ENCODE measurements at regions not wholly inside any gene's neighbourhood (a gene's known extent, or its start where the extent isn't known, plus 50 kb on each side); places are given as distances from the start of the nearest gene placed in this dataset.

DNA sequence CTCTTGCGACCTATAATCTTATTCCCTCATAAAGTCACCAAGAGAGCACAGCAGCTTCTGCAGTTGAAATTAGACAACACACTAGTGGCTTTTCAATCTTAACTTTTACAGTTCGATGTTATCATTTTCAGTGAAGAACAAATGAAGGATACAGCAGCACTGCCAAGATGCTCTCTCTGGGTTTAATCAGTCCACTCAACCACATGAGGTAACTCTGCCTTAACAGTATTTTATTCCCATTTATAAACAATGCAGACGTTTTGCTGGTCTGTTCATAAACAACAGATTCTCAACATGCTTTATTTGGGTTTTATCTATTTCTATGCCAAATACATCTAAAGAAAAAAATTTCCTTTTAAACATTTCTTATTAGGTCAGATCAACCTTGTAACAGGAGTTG, 646.0 kb upstream of the FAM241A start:
- no peaks in the 10 kb centered on the region for H3K9me3 ChIP-seq
- TF ChIP-seq POLR2AphosphoS5 (IDR thresholded peaks at IDR 0.05) (no peak), POLR2A (IDR thresholded peaks at IDR 0.05) (no peak)
- TF ChIP-seq, protein P1, sequence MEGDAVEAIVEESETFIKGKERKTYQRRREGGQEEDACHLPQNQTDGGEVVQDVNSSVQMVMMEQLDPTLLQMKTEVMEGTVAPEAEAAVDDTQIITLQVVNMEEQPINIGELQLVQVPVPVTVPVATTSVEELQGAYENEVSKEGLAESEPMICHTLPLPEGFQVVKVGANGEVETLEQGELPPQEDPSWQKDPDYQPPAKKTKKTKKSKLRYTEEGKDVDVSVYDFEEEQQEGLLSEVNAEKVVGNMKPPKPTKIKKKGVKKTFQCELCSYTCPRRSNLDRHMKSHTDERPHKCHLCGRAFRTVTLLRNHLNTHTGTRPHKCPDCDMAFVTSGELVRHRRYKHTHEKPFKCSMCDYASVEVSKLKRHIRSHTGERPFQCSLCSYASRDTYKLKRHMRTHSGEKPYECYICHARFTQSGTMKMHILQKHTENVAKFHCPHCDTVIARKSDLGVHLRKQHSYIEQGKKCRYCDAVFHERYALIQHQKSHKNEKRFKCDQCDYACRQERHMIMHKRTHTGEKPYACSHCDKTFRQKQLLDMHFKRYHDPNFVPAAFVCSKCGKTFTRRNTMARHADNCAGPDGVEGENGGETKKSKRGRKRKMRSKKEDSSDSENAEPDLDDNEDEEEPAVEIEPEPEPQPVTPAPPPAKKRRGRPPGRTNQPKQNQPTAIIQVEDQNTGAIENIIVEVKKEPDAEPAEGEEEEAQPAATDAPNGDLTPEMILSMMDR (IDR thresholded peaks at IDR 0.05) = no peak
- no peak overlapping the region for H3K27ac ChIP-seq
- H3K27me3 ChIP-seq (replicated peaks; ENCODE audit: insufficient read depth) = no peaks in the 10 kb centered on the region
- H3K36me3 ChIP-seq = no peaks in the 10 kb centered on the region
- intact Hi-C loops (cut with DNase I) = no loop called here
- WGBS = 47% methylated on average over 3 of the region's 3 CpGs
- no peaks in the 10 kb centered on the region for H3K4me1 ChIP-seq (replicated peaks)
- DNase-seq (ENCODE audit: low spot score) = no peak
- H3K4me3 ChIP-seq = no peak overlapping the region

DNA sequence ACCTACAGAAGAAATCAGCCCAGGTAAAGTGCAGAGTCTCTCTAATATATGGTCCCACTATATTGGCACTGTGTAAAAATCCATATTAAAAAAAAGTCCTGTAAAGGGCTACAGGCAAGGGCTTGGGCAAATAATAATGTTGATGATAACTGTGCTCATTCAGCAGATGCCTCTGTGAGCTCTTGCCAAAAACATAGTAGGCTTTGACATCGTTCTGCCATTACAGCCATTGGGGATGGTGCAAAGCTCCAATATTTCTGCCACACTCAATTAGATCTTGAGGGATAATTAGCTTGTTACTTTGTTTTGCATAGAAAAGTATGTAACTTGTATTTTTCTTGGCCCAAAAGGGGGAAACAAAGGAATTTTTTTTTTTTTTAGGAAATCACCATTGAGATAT, 645.5 kb upstream of the FAM241A start:
- Histone ChIP-seq H3K4me3 (no peak overlapping the region), H3K27me3 (replicated peaks; ENCODE audit: insufficient read depth) (no peaks in the 10 kb centered on the region), H3K4me1 (replicated peaks) (no peaks in the 10 kb centered on the region), H3K9me3 (no peaks in the 10 kb centered on the region), H3K27ac (no peak overlapping the region), H3K36me3 (no peaks in the 10 kb centered on the region)
- intact Hi-C loops (cut with DNase I) = no loop called here
- 70% methylated on average over 1 of the region's 1 CpG for WGBS
- no peak for DNase-seq (ENCODE audit: low spot score)
- TF ChIP-seq POLR2A (IDR thresholded peaks at IDR 0.05) (no peak), POLR2AphosphoS5 (IDR thresholded peaks at IDR 0.05) (no peak)
- TF ChIP-seq, protein P1 (IDR thresholded peaks at IDR 0.05) = no peak

DNA sequence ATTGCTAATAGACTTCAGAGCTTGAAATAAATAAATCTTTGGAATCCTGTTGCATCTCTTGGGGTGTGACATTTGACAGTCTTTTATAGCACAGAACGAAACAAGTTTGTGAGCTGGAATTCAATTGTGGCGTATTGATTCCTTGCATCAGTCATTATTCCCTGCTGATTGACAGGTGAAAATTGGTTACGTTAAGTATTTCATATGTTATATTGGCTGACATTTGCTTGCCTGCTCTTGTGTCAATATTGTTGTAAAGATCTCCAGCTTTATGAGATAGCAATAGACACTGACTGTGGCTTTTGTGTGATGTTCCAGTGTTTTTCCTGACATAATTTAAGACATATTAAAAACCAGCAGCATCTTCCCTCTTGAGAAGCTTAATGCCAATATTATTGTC, 644.4 kb upstream of the FAM241A start:
- intact Hi-C loops (cut with DNase I) = no loop called here
- 65% methylated on average over 3 of the region's 3 CpGs for WGBS
- Histone ChIP-seq H3K4me1 (replicated peaks) (no peaks in the 10 kb centered on the region), H3K27ac (no peak overlapping the region), H3K36me3 (no peaks in the 10 kb centered on the region), H3K9me3 (no peaks in the 10 kb centered on the region), H3K4me3 (no peak overlapping the region), H3K27me3 (replicated peaks; ENCODE audit: insufficient read depth) (no peaks in the 10 kb centered on the region)
- TF ChIP-seq POLR2AphosphoS5 (IDR thresholded peaks at IDR 0.05) (no peak), POLR2A (IDR thresholded peaks at IDR 0.05) (no peak)
- TF ChIP-seq, protein P1 (IDR thresholded peaks at IDR 0.05) = no peak
- no peak for DNase-seq (ENCODE audit: low spot score)

DNA sequence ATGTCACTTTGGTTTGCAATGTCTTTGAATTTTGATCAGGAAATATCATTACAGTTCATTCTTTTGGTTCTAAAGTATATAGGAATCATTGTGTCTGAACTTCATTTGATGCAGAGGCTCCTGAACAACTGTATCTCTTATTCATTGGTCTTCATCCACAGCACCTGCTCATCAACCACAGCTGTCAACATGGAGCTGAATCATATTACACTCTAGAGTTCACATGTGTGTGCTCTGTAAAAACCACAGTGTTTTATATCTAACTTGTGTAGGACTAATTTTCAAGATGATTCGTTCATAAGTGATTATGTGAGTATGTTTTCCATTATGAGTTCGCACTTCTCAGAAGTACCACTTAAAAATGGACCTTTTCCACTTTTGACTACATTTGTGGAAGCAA, 643.3 kb upstream of the FAM241A start:
- intact Hi-C loops (cut with DNase I) = no loop called here
- no peak for DNase-seq (ENCODE audit: low spot score)
- H3K27me3 ChIP-seq (replicated peaks; ENCODE audit: insufficient read depth) = no peaks in the 10 kb centered on the region
- 89% methylated on average over 2 of the region's 2 CpGs for WGBS
- H3K27ac ChIP-seq = no peak overlapping the region
- no peaks in the 10 kb centered on the region for H3K4me1 ChIP-seq (replicated peaks)
- H3K36me3 ChIP-seq = no peaks in the 10 kb centered on the region
- H3K9me3 ChIP-seq = no peaks in the 10 kb centered on the region
- H3K4me3 ChIP-seq = no peak overlapping the region
- TF ChIP-seq, protein P1 (IDR thresholded peaks at IDR 0.05) = no peak
- TF ChIP-seq POLR2AphosphoS5 (IDR thresholded peaks at IDR 0.05) = no peak
- no peak for TF ChIP-seq POLR2A (IDR thresholded peaks at IDR 0.05)

- no peaks in the 10 kb centered on the region for H3K9me3 ChIP-seq
- 81% methylated on average over 2 of the region's 2 CpGs for WGBS
- no peak for TF ChIP-seq POLR2AphosphoS5 (IDR thresholded peaks at IDR 0.05)
- no peak for TF ChIP-seq POLR2A (IDR thresholded peaks at IDR 0.05)
- TF ChIP-seq, protein P1 (IDR thresholded peaks at IDR 0.05) = no peak
- H3K4me3 ChIP-seq = no peak overlapping the region
- H3K27ac ChIP-seq = no peak overlapping the region
- no peaks in the 10 kb centered on the region for H3K36me3 ChIP-seq
- no peaks in the 10 kb centered on the region for H3K27me3 ChIP-seq (replicated peaks; ENCODE audit: insufficient read depth)
- no peak for DNase-seq (ENCODE audit: low spot score)
- H3K4me1 ChIP-seq (replicated peaks) = no peaks in the 10 kb centered on the region
- intact Hi-C loops (cut with DNase I) = no loop called here
Observed at GRCh38 chr4:111502626-111503025, 642.6 kb upstream of the FAM241A start.
